Skin epidermis (tissue), 12 donors: ENCODE measurements at regions not wholly inside any gene's neighbourhood (a gene's known extent, or its start where the extent isn't known, plus 50 kb on each side); places are given as distances from the start of the nearest gene placed in this dataset.
A peak's percentile ranks its signal among the peaks of the same experiment; 100 is the strongest.

ENCODE experiments used
- H3K27ac ChIP-seq, 21 experiments: fragments of 200-600 bp; sonication (generic) in 11 of 21; one replicate each; pipeline ENCODE4 v1.5.0; 2020; ENCODE audit warnings: mild to moderate bottlenecking in 3 of 21, inconsistent platforms in 2 of 21, moderate library complexity in 2 of 21
- H3K4me3 ChIP-seq, 7 experiments: fragments of 200-600 bp; sonication (generic) in 2 of 7; one replicate each; pipeline ENCODE4 v1.5.0; 2020; ENCODE audit warnings: inconsistent platforms in 2 of 7, mild to moderate bottlenecking in 2 of 7, moderate library complexity in 1 of 7

DNA sequence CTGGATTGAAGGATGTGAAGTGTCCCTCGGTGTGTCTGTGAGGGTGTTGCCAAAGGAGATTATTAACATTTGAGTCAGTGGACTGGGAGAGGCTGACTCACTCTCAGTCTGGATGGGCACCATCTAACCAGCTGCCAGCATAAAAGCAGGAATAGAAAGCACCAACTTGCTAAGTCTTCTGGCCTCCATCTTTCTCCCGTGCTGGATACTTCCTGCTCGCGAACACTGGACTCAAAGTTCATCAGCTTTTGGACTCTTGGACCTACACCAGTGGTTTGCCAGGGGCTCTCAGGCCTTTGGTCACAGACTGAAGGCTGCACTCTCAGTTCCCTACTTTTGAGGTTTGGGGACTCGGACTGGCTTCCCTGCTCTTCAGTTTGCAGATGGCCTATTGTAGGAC, 220.3 kb upstream of the LRFN2 start:
- Histone ChIP-seq H3K27ac (no peak overlapping the region), H3K4me3 (no peak overlapping the region)

DNA sequence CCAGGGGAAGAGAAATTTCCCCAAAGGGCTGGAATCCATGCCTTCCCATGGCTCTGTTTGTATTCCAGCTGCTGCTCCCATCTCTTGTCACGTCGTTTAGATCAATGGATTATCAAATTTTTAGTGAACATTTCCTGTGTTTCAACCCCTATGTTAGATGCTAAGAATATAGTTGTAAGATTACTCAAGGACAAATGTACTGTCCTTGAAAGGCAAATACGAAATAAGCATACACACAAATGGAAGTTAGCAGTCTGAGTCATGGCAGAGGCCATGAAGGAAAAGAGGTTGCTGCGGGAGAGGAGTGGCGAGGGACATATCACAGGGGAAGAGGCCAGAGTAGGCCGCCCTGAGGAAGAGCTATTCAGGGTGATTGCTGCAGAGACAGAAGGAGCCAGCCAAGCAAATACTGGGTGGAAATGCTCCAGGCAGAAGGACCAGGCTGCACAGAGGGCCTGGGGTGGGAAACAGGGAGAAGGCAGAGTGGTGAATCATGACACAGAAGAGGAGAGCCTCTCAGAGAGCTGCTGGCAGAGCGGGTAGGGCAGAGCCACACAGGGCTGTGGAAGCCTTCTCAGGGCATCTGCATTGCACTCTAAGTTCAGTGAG, 219.2 kb upstream of the LRFN2 start:
- H3K4me3 ChIP-seq: no peak overlapping the region
- no peak overlapping the region for H3K27ac ChIP-seq

DNA sequence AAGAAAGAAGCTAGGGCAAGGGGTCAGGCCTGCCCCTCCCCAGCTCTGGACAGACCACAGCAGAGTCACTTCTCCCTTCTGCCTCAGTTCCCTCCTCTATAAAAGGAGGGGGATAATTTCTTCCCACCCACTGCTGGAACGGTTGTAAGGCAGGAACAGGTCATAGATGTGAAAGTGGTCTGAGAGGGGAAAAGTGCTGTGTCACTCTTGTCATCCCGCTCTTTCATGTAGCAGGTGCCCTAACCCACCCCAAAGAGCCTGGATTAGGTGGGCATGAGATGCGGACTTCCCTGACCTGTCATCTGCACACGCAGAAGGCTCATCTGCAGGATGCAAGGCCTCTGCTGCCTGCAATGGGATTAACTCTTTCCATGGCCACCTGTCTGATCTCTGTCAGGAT, 218.2 kb upstream of the LRFN2 start:
- Histone ChIP-seq H3K4me3 (no peak overlapping the region), H3K27ac (no peak overlapping the region)

DNA sequence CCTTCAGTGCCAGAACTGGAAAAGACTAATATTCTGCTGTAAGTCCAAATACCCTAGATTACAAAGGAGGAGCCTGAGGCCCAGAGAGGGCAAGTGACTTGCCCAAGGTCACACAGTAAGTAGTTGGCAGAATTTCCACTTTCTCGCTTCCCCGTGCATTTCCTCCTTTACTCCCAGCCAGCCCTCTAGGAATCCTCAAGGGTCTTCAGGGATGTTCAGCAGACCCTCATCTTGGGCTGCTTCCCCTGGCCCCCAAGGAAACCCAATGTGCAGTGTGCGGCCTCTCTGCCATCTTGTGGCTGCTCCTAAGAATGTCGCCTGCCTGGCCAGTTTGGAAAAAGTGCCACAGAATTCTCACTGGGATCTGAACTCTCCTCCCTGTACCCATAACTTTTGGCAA, 217.7 kb upstream of the LRFN2 start:
- Histone ChIP-seq H3K27ac (no peak overlapping the region), H3K4me3 (no peak overlapping the region)

DNA sequence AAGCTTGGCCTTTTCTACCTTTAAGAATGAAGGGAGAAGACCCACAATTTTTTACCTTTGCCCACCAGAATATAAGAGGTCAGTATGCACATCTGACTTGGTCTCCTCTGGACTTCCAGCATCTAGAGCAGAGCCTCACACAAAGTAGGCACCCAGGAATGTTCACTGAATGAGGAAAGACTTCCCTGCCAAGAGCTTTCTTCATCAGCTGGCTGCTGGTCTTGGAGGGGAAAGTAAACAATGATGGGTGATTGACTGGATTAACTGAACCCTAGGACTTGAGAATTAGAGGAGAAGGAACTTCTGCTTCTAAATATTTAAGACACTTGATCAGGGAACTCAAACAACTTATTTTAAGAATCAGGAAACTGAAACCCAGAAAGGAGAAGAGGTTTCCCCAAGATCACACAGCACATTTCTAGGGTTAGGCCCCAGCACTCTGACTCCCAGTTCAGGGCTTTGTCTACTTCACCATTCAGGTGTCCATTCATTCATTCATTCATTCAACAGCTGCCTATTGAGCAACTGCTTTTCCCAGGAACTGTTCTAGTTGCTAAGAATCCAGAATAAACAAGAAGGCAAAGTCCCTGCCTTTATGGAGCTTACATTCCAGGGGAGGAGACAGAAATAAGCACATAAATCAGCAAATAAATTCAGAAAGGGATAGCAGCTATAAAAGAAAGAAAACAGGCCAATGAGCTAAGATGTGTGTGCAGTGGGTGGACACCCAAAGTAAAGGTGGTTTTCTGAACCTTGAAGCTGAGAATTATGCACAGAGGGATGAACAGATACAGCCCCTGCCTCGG, 216.9 kb upstream of the LRFN2 start:
- Histone ChIP-seq H3K4me3 (no peak overlapping the region), H3K27ac (no peak overlapping the region)

DNA sequence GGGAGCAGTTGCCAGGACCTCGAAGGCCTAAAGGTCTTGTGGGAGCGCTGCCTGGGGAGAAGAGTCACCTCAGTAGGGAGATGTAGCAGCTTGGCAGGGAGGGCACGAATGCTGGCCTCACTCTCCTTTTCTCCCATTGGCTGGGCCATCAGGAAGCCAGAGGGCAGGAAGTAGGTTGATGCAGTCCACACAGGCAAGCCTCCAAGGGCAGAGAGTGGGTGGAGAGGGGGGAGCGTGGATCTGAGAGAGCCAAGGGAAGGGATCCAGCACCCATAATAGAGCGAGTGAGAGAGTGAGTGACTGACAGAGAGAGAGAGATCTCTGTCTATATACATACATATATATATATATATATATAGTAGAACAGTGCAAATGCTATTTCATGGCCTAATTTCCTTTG, 215.3 kb upstream of the LRFN2 start:
- Histone ChIP-seq H3K4me3 (no peak overlapping the region), H3K27ac (no peak overlapping the region)

DNA sequence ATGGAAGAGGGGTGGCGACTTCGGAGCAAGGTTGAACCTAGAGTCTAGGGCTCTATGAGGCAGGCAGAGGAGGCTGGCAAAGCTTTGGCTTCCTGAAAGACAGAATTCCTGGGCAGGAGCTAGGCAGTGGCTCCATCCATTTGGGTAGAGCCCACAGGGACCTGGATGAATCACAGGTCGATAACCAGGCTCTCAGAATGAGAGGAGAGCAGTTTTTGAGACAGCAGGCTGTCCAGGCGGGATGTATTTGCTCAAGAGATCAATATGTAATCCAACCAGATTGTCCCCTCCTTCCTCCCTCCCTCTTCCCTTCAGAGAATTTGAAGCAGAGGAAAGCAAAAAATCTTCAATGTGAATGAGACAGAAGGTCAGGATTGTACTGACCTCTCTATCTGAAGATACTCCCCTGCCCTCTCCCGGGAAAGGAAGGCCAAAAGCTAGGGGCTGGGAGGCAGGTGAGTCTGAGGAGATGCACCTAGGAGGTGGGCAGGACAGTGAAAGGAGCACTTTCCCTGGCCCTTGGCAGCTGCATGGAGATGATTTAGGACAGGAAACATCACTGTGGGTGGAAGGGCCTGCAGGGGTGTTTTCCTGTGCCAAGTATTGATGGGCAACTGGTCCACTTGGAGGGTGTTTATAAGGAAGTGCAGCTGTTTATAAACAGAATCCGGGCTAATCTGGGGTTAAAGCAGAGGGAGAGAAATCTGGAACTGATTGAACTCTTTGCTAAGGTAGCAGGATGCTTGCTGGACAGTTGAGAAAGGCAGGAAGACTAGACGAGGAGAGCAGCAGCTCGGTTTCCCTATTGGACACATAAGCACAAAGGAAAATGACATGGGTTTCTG, 212.4 kb upstream of the LRFN2 start:
- Histone ChIP-seq H3K27ac (no peak overlapping the region), H3K4me3 (no peak overlapping the region)

DNA sequence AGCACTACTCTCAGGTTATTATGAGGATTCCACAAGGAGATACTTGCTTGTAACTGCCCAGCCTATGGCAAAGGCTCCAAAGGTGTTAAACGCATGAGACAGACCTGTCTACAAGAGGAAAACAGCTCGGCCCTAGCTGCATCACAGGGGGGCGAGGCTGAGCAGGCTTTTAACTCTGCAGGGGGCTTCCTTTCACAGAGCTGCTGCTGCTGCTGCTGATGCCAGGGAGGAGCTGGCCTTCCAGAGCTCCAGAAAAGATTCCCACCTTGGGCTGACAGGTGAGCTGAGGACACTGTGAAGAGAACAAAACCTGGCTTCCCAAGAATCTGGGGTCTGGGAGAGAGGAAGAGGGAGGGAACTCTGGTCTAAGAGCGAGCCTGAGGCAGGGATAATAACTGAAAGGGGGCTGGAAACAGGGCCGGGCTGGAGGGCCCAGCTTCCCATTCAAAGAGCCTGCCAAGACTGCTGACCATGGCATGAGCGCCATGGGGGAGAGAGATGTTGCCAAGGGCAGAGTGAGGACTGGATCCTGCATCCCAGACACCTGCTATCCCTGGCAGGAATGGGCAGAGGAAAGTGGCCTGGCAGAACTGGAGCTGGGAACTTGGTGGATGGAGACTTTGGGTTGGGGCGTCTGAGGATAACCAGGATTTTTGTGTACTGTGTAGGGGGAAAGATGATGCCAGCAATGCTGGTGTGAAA, 211.1 kb upstream of the LRFN2 start:
- H3K27ac ChIP-seq: no peak overlapping the region
- H3K4me3 ChIP-seq: no peak overlapping the region

DNA sequence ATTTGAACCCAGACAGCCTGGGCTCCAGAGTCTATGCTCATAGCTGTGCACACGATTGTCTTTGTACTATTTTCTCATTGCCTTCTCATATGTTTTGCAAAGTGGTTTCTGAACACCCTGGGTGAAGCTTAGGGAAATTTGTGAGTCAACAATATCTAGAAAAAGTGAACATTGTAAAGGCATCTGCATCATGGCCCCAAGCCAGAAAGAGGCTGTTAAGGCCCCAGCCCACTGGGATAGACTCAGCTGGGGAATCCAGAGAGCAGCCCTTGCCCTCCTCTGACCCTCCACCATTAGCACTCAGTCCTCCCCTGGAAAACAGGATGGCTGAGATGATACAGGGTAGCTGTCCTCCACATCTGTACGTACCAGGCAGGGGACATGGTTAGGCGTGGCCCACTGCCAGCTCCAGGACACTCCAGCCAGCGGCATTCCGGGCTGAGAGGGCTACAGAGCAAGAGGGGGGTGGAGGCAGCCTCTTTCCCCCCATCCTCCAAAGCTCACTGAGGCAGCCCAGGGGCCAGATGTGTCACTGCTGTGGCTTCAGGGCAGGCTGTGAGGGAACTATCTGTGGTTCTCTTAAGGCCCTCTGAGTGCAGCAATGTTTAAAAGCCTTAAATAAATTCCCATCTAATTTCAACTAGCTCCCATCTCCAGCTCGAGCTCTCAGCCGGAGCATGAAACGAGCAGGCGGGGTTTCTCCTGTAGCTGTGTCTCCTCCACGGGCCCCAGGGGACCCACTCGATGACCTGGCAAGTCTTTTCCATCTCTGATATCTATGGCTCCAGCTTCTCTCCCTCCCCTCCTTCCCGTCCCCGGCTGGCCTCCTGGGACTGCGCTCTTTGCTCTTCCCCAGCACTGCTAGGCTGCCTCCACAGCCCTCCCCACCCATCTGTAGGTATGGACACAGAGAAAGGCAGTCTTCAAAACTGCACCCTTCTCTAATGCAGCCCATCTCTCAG, 209.4 kb upstream of the LRFN2 start:
- no peak overlapping the region for H3K4me3 ChIP-seq
- no peak overlapping the region for H3K27ac ChIP-seq

DNA sequence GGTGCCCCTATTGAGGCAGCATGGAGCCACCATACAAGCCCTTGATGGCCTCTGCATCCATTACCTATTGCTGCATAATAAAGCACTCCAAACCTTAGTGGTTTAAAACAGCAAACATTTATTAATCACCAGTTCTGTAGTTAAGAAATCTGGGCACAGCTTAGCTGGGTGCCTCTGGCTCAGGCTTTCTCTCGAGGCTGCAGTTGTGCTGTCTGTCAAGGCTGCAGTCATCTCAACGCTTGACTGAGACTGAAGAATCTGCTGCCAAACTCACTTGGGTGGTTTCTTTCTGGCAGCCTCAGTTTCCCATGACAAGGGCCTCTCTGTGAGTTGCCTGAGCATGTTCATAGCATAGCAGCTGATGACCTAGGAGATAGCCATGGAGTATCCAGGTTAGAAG, 207.4 kb upstream of the LRFN2 start:
- no peak overlapping the region for H3K27ac ChIP-seq
- no peak overlapping the region for H3K4me3 ChIP-seq

DNA sequence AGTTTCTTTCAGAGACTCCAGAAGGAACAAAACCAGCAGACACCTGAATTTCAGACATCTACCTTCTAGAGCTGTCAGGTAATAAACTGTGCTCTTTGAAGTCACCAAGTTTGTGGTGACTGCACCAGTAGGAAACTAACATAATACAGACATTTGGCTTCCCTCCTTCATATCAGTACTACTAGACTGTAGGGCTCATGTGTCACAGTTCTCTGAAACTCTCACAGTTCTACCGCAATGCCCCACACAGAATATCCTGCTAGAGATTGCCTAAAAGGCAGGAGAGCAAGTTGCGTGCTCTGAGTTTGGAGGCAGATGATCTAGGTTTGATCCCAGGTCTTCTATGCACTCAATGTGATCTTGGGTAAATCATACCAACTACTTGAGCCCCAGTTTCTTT, 205.0 kb upstream of the LRFN2 start:
- no peak overlapping the region for H3K4me3 ChIP-seq

DNA sequence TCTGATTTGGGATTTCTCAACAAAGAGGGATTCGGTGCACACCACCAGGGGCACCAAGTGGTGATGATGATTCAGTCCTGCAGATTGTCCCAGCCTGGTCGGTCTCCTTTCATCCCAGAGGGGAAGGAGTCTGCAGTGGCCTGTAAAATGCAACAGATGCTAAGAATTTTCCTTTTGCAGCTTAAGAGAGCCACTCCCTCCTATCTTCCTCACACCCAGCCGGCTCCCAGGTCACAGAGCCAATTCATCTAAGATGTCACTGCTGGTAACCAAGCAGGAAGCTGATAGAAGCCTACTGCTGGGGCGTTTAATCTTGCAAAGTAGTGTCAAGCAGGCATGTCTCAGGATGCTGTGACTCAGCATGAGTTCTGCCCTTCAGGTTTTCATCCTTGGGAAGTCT, 203.8 kb upstream of the LRFN2 start:
- no peak overlapping the region for H3K27ac ChIP-seq

More for the DNA sequence above, 205.0 kb upstream of the LRFN2 start:
- H3K27ac ChIP-seq: no peak overlapping the region

DNA sequence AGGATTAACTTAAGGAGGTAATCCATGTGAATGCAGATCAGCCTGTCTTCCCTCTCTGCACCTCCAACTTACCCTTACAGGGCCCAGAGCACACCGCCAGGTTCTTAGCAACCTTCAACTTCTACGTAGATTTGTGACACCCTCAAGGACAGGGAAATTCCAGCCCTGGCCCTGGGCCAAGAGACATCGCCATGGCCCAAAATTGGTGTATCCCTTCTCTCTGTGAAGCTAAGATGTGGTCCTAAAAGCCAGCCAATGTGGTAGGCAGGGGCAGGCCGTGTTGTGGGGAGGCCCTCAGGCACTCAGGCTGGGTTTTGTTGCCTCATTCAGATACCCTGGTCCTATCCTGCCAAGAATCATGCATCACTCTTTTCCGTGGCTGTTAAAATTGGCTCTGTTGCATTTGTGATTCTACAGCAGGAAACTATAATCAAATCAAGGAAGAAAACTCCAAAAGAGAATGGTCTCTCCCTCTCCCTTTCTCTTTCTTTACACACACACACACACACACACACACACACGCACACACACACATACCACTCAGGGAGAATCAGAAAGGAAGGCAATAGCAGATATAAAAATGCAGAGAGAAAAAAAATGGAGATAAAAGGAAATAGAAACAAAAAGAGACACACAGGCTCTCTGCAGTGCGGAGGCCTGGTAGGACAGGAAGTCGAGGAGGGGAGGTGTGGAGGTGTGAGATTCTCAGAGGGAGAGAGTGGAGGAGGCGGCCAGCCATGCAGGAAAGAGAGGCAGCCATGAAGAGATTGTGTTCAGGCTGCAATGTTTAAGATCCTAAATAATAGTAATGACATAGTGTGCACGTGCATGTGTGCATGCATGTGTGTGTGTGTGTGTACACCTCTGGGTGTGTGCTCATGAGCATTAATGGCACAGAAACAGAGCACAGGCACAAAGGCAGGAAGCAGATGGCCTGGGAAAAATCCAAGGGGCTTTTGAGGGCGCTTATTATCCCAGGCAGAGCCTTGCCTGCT, 201.8 kb upstream of the LRFN2 start:
- H3K27ac ChIP-seq: peak overlapping the region in 5 of 21 experiments; percentile 4 to 71 (median 30)
- H3K4me3 ChIP-seq: no peak overlapping the region

More for the DNA sequence above, 203.8 kb upstream of the LRFN2 start:
- H3K4me3 ChIP-seq: no peak overlapping the region

DNA sequence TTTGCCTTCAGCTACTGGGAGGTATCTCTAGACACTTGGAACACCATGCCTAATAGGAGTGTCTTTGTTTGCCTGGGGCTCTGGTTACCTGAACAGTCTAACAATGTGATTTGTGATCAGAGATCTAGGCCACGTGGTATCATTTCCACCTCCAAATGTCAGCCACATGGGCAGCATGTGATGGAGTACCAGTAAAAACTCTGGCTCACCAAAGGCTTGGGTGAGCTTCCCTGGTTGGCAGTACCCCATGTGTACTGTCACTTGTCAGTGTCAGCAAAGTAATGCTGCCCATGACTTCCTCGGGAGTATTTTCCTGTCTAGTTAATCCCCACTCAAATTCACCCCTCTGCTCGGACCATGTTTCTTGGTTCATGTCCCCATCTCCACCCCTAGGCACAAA, 195.2 kb upstream of the LRFN2 start:
- H3K4me3 ChIP-seq: no peak overlapping the region
- H3K27ac ChIP-seq: no peak overlapping the region

DNA sequence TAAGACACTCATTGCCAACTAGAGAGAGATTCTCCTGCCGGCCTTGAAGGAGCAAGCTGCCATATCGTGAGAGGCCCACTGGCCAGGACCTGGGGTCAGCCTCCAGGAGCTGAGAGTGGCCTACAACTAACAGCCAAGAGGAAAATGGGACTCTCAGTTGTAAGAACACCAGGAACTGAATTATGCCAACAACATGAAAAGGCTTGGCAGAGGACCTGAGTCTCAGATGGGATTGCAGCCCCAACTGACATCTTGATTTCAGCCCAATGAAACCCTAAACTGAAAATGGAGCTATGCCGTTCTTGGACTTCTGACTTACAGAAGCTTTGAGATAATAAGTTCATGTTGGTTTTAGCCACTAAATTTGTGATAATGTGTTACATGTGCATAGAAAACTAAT, 193.5 kb upstream of the LRFN2 start:
- Histone ChIP-seq H3K4me3 (no peak overlapping the region), H3K27ac (no peak overlapping the region)

DNA sequence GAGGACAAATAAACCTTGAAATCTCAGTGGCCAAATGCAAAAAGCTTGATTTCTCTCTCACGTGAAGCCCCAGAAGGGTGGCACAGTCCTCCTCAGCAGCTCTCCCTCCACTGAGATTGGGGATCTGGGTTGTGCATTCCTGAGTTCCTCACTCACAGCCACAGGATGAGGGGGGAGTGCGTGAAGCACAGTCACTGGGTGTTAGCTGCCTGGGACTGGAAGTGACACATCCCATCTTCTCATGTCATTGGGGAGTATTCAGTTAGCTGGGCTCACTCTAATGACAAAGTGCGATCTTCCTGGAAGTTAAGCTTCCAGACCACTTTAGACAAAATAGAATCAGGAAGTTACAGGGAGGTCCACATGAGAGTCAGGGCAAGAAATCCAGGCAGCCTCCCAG, 192.2 kb upstream of the LRFN2 start:
- Histone ChIP-seq H3K27ac (no peak overlapping the region), H3K4me3 (no peak overlapping the region)

DNA sequence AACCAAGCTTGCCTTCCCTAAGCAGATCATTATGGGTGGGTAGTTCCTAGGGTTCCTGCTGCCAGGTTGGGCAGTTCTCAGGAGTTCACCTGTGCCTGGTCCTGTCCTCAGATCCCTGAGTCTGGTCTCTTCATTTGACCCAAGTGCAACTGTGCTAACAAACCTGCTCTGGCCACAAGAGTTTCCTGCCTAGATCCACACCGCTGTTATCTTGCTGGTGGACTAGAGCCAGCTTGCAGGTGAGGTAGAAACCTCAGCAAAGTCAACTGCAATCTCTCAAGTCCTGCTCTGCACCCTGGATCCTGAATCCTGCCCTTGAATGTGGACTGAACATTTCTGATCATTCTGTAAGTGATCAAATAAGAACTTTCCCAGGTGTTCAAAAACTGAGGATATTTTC, 191.8 kb upstream of the LRFN2 start:
- Histone ChIP-seq H3K27ac (no peak overlapping the region), H3K4me3 (no peak overlapping the region)

DNA sequence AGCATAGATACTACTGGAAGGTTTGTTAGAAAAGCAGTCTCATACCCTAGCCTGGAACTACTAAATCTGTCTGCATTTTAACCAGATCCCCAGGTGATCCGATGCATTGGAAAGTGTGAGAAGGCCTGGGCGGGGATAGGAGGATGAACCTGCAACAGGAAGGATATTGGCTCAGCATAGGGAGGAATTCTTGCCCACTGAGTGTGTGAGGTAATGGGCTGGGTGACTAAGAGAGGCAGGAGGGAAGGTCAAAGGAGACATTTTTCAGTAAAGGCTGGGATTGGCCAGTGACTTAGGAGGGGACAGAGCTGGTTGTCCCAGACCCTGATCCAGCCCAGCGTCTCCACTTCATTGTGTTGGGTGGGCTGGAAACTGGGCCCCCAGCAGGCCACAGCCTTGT, 191.0 kb upstream of the LRFN2 start:
- Histone ChIP-seq H3K4me3 (no peak overlapping the region), H3K27ac (no peak overlapping the region)
